ENCODE measurements at regions not wholly inside any gene's neighbourhood (a gene's known extent, or its start where the extent isn't known, plus 50 kb on each side); places are given as distances from the start of the nearest gene placed in this dataset.

DNA sequence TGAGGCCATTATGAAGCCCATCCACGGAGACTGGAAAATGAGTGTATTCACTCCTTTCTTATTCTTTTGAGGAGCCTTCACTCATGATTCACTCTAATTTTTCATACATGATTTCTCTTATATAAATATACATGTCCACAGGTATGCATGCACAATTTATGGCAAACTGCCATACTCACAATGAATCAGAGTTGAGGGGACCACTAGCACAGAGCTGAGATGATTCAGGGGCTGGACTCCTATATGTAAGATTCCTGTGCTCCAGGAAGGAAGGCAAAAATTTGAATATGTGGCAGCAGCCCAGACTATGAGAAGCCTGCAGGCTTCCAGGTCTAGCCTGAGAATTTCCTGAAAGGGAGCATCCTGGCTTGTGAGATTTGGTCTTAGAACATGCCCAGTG, 484.6 kb downstream of the PRELID2 start:
- TF ChIP-seq FOXP2 (optimal IDR thresholded peaks at IDR 0.05; ENCODE audit: borderline replicate concordance, extremely low read depth, extremely low read length, insufficient read depth), result no peak

DNA sequence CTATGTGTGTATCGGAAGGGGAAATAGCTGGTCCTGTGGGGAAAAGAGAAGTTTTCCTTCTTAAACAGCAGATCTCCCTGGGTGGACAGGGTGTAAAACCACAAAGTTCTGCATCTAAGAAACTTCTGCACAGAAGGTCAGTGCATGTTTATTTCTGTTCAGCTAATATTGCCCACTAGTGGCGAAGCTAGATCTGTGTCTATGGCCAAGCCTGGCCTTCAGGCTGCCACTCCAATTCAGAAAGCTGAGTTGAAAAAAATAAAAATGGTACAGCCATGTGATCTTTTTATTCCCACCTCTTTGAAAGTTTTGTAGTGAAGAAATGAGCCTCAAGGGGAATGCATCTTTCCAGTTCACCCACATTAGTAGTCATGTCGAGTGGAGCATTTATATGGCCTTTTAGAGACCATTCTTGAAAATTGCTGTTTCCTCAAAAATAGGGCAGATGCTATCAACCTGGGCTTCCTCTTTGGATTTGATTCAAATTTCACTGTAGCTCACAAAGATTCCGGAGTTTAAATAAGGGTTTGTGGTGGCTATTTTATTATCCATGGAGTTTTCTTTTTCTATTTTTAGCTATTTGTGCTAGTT, 488.0 kb downstream of the PRELID2 start:
- TF ChIP-seq, protein P1, sequence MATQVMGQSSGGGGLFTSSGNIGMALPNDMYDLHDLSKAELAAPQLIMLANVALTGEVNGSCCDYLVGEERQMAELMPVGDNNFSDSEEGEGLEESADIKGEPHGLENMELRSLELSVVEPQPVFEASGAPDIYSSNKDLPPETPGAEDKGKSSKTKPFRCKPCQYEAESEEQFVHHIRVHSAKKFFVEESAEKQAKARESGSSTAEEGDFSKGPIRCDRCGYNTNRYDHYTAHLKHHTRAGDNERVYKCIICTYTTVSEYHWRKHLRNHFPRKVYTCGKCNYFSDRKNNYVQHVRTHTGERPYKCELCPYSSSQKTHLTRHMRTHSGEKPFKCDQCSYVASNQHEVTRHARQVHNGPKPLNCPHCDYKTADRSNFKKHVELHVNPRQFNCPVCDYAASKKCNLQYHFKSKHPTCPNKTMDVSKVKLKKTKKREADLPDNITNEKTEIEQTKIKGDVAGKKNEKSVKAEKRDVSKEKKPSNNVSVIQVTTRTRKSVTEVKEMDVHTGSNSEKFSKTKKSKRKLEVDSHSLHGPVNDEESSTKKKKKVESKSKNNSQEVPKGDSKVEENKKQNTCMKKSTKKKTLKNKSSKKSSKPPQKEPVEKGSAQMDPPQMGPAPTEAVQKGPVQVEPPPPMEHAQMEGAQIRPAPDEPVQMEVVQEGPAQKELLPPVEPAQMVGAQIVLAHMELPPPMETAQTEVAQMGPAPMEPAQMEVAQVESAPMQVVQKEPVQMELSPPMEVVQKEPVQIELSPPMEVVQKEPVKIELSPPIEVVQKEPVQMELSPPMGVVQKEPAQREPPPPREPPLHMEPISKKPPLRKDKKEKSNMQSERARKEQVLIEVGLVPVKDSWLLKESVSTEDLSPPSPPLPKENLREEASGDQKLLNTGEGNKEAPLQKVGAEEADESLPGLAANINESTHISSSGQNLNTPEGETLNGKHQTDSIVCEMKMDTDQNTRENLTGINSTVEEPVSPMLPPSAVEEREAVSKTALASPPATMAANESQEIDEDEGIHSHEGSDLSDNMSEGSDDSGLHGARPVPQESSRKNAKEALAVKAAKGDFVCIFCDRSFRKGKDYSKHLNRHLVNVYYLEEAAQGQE (IDR thresholded peaks at IDR 0.05; ENCODE audit: insufficient read depth in 1 of 2, low read depth in 2 of 2, low read length in 2 of 2), result no peak
- TF ChIP-seq FOXP2 (optimal IDR thresholded peaks at IDR 0.05; ENCODE audit: borderline replicate concordance, extremely low read depth, extremely low read length, insufficient read depth) (no peak), POLR2AphosphoS5 (IDR thresholded peaks at IDR 0.05; ENCODE audit: low read depth, low read length) (no peak), TAF1 (IDR thresholded peaks at IDR 0.05; ENCODE audit: borderline replicate concordance, insufficient read depth, low read length) (no peak), SIN3A (IDR thresholded peaks at IDR 0.05; ENCODE audit: borderline replicate concordance, insufficient read depth, low read length) (no peak)

DNA sequence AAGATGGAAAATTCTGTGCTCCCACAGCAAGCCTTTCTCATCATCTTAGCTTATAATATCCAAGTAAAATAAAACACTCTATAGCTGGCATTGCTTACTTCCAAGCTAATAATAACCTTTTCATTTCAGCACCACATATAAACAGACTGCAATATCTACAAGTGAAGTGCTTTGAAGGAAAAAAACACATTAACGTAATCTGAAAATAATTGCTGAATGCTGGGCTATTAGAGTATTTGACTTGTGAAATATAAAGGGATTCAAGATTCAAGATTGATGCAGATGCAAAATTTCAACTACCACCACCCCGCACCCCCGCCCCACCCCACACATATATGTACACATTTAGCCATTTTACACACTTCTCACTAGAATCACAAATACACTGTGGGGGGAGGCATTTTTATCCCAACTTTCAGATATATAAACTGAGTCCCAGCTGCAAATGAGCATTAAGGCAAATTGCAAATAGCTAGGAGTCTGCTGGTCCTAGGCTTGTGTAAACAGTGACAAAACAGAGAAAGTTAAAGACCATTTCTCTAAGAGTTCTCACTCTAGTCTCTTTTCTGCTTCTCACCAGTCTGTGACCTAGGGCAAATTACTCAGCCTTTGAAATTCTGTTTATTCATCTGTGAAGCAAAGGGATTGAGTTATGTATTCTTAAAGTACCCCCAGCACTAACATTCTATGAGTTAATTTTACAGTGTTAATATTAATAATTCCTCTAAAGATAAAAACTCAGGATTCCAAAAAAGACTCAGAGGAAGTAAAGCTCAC, 489.4 kb downstream of the PRELID2 start:
- TF ChIP-seq SIN3A (IDR thresholded peaks at IDR 0.05; ENCODE audit: borderline replicate concordance, insufficient read depth, low read length), result no peak
- TF ChIP-seq FOXP2 (optimal IDR thresholded peaks at IDR 0.05; ENCODE audit: borderline replicate concordance, extremely low read depth, extremely low read length, insufficient read depth), result no peak
- TF ChIP-seq TAF1 (IDR thresholded peaks at IDR 0.05; ENCODE audit: borderline replicate concordance, insufficient read depth, low read length), result no peak
- TF ChIP-seq, protein P1 (IDR thresholded peaks at IDR 0.05; ENCODE audit: insufficient read depth in 1 of 2, low read depth in 2 of 2, low read length in 2 of 2), result no peak
- TF ChIP-seq POLR2AphosphoS5 (IDR thresholded peaks at IDR 0.05; ENCODE audit: low read depth, low read length), result no peak

DNA sequence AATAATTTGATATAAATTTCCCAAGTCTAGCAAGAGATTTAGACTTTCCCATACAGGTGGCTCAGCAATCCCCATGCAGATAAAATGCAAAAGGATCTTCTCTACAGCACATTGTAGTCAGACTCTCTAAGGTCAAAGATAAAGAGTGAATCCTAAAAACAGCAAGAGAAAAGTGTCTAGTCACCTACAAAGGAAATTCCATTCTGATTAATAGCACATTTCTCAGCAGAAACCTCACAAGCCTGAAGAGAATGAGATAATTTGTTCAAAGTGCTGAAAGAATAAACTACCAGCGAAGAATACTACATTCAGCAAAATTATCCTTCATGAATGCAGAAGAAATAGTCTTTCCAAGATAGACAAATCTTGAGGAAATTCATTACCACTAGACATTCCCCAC, 493.3 kb downstream of the PRELID2 start:
- TF ChIP-seq, protein P1 (IDR thresholded peaks at IDR 0.05; ENCODE audit: insufficient read depth in 1 of 2, low read depth in 2 of 2, low read length in 2 of 2), result no peak
- TF ChIP-seq TAF1 (IDR thresholded peaks at IDR 0.05; ENCODE audit: borderline replicate concordance, insufficient read depth, low read length), result no peak
- TF ChIP-seq FOXP2 (optimal IDR thresholded peaks at IDR 0.05; ENCODE audit: borderline replicate concordance, extremely low read depth, extremely low read length, insufficient read depth), result no peak
- no peak for TF ChIP-seq SIN3A (IDR thresholded peaks at IDR 0.05; ENCODE audit: borderline replicate concordance, insufficient read depth, low read length)
- no peak for TF ChIP-seq POLR2AphosphoS5 (IDR thresholded peaks at IDR 0.05; ENCODE audit: low read depth, low read length)

DNA sequence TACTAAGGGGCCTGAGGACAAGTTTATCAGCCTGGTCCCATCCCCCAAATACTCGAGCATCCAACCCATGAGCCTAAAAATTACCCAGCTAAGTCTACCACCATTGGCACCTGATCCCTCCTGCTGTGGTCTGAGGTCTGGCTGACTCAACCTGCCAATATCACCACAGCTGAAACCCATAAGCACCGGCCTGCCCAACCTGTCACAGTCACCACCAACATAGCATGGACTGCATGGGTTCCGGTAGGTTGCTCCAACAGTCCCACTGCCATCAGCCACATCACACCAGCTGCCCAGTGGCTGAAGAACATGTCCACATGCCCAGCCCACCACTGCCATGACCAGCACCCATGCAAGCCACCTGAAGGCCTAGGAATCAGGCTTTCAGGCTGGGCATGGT, 495.0 kb downstream of the PRELID2 start:
- TF ChIP-seq POLR2AphosphoS5 (IDR thresholded peaks at IDR 0.05; ENCODE audit: low read depth, low read length), result no peak
- no peak for TF ChIP-seq FOXP2 (optimal IDR thresholded peaks at IDR 0.05; ENCODE audit: borderline replicate concordance, extremely low read depth, extremely low read length, insufficient read depth)
- no peak for TF ChIP-seq TAF1 (IDR thresholded peaks at IDR 0.05; ENCODE audit: borderline replicate concordance, insufficient read depth, low read length)
- no peak for TF ChIP-seq SIN3A (IDR thresholded peaks at IDR 0.05; ENCODE audit: borderline replicate concordance, insufficient read depth, low read length)
- TF ChIP-seq, protein P1 (IDR thresholded peaks at IDR 0.05; ENCODE audit: insufficient read depth in 1 of 2, low read depth in 2 of 2, low read length in 2 of 2), result no peak
